K562 (cell line): ENCODE measurements at regions not wholly inside any gene's neighbourhood (a gene's known extent, or its start where the extent isn't known, plus 50 kb on each side); places are given as distances from the start of the nearest gene placed in this dataset.

ENCODE experiments used
- ATAC-seq: fragments of 200-7000 bp; cut with Tn5 transposase; 3 replicates; pipeline ENCODE4 v1.9.1; 2020; ENCODE audit warnings: moderate library complexity
- BruUV-seq: library from RNA; stranded (reverse); fragments of 400-500 nt; replicated peaks from 2 replicates; lab custom pipeline; 2021; lab: Mats Ljungman, UMichigan
- CTCF ChIA-PET: fragments of 300-600 bp; formaldehyde crosslinking; extraction: SDS; loops from one replicate; lab custom pipeline; 2021; ENCODE audit warnings: low intra/inter-chr PET ratio; lab: Yijun Ruan, JAX
- POLR2A ChIA-PET: fragments of 300-600, 350-650 bp; sonication (Branson Sonifier 250); formaldehyde crosslinking; extraction: SDS; loops from one replicate; lab custom pipeline; 2021; ENCODE audit warnings: antibody characterized with exemption, inconsistent platforms; lab: Yijun Ruan, JAX
- DNase-seq, 4 experiments: peaks; one replicate each; pipeline versions ENCODE4 v3.0.0 to v3.0.0-alpha.2; 2011 to 2018; ENCODE audit warnings: low spot score in 3 of 4, mixed read lengths in 3 of 4; ENCODE audit errors: extremely low read depth in 1 of 4
- FAIRE-seq: peaks from 2 replicates; lab custom pipeline; 2011; peaks lifted over from hg19 to GRCh38; lab: Jason Lieb, UNC
- H2AFZ ChIP-seq: 2 replicates; pipeline ENCODE4 v1.6.0; 2011; ENCODE audit warnings: low read depth, low read length, control low read depth, inconsistent platforms
- H3K27ac ChIP-seq: fragments of 200-600 bp; 3 replicates; pipeline ENCODE4 v1.8.0; 2011; ENCODE audit warnings: low read depth, mild to moderate bottlenecking, control low read depth, inconsistent platforms, low read length, moderate library complexity, mixed read lengths; ENCODE audit errors: extremely low read depth
- H3K27me3 ChIP-seq, 2 experiments: fragments of 300-600 bp in 1 of 2; 2 replicates in 1 of 2; 3 replicates in 1 of 2; pipeline versions ENCODE4 v1.6.0 to v1.8.0; 2011; ENCODE audit warnings: inconsistent platforms in 2 of 2, low read length in 2 of 2, mild to moderate bottlenecking in 1 of 2, mixed read lengths in 1 of 2, moderate library complexity in 1 of 2; ENCODE audit not compliant: control insufficient read depth in 2 of 2, insufficient read depth in 2 of 2
- H3K36me3 ChIP-seq: fragments of 300-600 bp; 3 replicates; pipeline ENCODE4 v1.8.0; 2011; ENCODE audit warnings: mild to moderate bottlenecking, low read length, inconsistent platforms; ENCODE audit not compliant: control insufficient read depth, insufficient read depth
- H3K4me1 ChIP-seq, 2 experiments: fragments of 200-600 bp in 1 of 2; replicated peaks in 1 of 2; 2 replicates in 1 of 2; 3 replicates in 1 of 2; pipeline versions ENCODE4 v1.5.1 to v1.8.0; 2011; ENCODE audit warnings: inconsistent platforms in 2 of 2, low read length in 2 of 2, mild to moderate bottlenecking in 1 of 2, mixed read lengths in 1 of 2, moderate library complexity in 1 of 2; ENCODE audit not compliant: control insufficient read depth in 2 of 2, insufficient read depth in 2 of 2
- H3K4me2 ChIP-seq: 2 replicates; pipeline ENCODE4 v1.6.1; 2011; ENCODE audit warnings: low read length, control low read depth, inconsistent platforms, mixed read lengths; ENCODE audit not compliant: insufficient read depth
- H3K4me3 ChIP-seq: fragments of 200-600 bp; sonication (generic), shearing (Covaris generic); 2 replicates; pipeline ENCODE4 v1.5.1; 2016; ENCODE audit warnings: control low read depth, inconsistent platforms
- H3K79me2 ChIP-seq: fragments of 200-600 bp; 3 replicates; pipeline ENCODE4 v1.8.0; 2011; ENCODE audit warnings: low read length, inconsistent platforms; ENCODE audit not compliant: control insufficient read depth, insufficient read depth
- H3K9ac ChIP-seq, 2 experiments: 2 replicates each; pipeline versions ENCODE4 v1.6.0 to v1.6.1; 2011; ENCODE audit warnings: low read depth in 2 of 2, low read length in 2 of 2, control low read depth in 1 of 2, inconsistent platforms in 1 of 2, mild to moderate bottlenecking in 1 of 2, mixed read lengths in 1 of 2; ENCODE audit not compliant: insufficient read depth in 1 of 2
- H3K9me1 ChIP-seq: one replicate; pipeline ENCODE4 v1.6.0; 2011; ENCODE audit warnings: inconsistent platforms, mild to moderate bottlenecking, low read length, moderate library complexity; ENCODE audit not compliant: control insufficient read depth, insufficient read depth
- H3K9me3 ChIP-seq: replicated peaks from 2 replicates; pipeline ENCODE4 v1.5.1; 2011; ENCODE audit warnings: low read depth, low read length, inconsistent platforms; ENCODE audit not compliant: control insufficient read depth, insufficient read depth
- H4K20me1 ChIP-seq: replicated peaks from 2 replicates; pipeline ENCODE4 v1.6.1; 2011; ENCODE audit warnings: low read length, inconsistent platforms, mixed read lengths; ENCODE audit not compliant: control insufficient read depth, insufficient read depth
- CBX3 ChIP-seq, 2 experiments: IDR thresholded peaks; 1 replicate in 1 of 2; 2 replicates in 1 of 2; pipeline ENCODE4 v1.6.1; 2012; ENCODE audit warnings: inconsistent platforms in 2 of 2, low read length in 2 of 2, borderline replicate concordance in 1 of 2, control low read depth in 1 of 2
- CC2D1A ChIP-seq: fragments of 450-650 bp; IDR thresholded peaks from 2 replicates; pipeline ENCODE4 v1.6.1; 2017; ENCODE audit warnings: mild to moderate bottlenecking
- CTCFL ChIP-seq: IDR thresholded peaks from 2 replicates; pipeline ENCODE4 v1.6.1; 2011; ENCODE audit warnings: borderline replicate concordance, low read depth, mild to moderate bottlenecking, moderate library complexity, low read length; ENCODE audit not compliant: insufficient read depth, poor library complexity, severe bottlenecking
- FOXK2 ChIP-seq, 2 experiments: fragments of 450-650 bp; IDR thresholded peaks in 1 of 2; conservative IDR thresholded peaks in 1 of 2; 2 replicates each; pipeline ENCODE4 v1.6.1; 2016; ENCODE audit warnings: low read depth in 2 of 2, mild to moderate bottlenecking in 1 of 2
- SP2 ChIP-seq: IDR thresholded peaks from 2 replicates; pipeline ENCODE4 v1.6.1; 2011; ENCODE audit warnings: mild to moderate bottlenecking, low read depth, low read length, moderate library complexity; ENCODE audit not compliant: poor library complexity, severe bottlenecking; ENCODE audit errors: extremely low read depth
- THAP12 ChIP-seq: fragments of 250-450 bp; sonication (Bioruptor Pico); IDR thresholded peaks from 2 replicates; pipeline ENCODE4 v1.9.0; 2021; ENCODE audit warnings: mild to moderate bottlenecking, inconsistent platforms
- ZNF551 ChIP-seq: fragments of 250-450 bp; sonication (Bioruptor Pico); IDR thresholded peaks from 2 replicates; pipeline ENCODE4 v1.5.0; 2021; ENCODE audit warnings: mild to moderate bottlenecking, moderate library complexity
- ZNF699 ChIP-seq: fragments of 250-450 bp; sonication (Bioruptor Pico); IDR thresholded peaks from 2 replicates; pipeline ENCODE4 v1.8.0; 2021; ENCODE audit warnings: mild to moderate bottlenecking, moderate library complexity; ENCODE audit not compliant: insufficient replicate concordance
- WGBS: fragments of 100-300 bp; shearing (Covaris generic); methylation state at CpG from one replicate; pipeline ENCODE4 v1.1.6; 2016; ENCODE audit warnings: low coverage, mixed read lengths; ENCODE audit not compliant: insufficient coverage; ENCODE audit errors: missing lambda C conversion rate; 5-methylcytosine and 5-hydroxymethylcytosine counted together
- in situ Hi-C: fragments of 300-500 bp; cut with MboI; formaldehyde crosslinking; loops from 4 replicates; pipeline ENCODE4 v1.15.0; 2018; ENCODE audit warnings: inconsistent platforms, mixed read lengths
- intact Hi-C: fragments of 100-400 bp; cut with micrococcal nuclease; formaldehyde crosslinking; loops from 2 replicates; pipeline ENCODE4 v1.14.2; 2022
- TF ChIP-seq, protein P1 (sequence below), 3 experiments: IDR thresholded peaks in 2 of 3; conservative IDR thresholded peaks in 1 of 3; 2 replicates each; pipeline ENCODE4 v1.5.1; 2011 to 2012; ENCODE audit warnings: low read length in 3 of 3, mild to moderate bottlenecking in 3 of 3, control low read depth in 2 of 3, improper control_type of control experiment in 1 of 3, inconsistent platforms in 1 of 3, low read depth in 1 of 3, mixed read lengths in 1 of 3, moderate library complexity in 1 of 3; ENCODE audit not compliant: insufficient read depth in 2 of 3
- TF ChIP-seq, protein P2 (sequence below), 2 experiments: fragments of 150-350 bp in 1 of 2; IDR thresholded peaks; 2 replicates each; pipeline ENCODE4 v1.6.1; 2012 to 2016; ENCODE audit warnings: low read depth in 2 of 2, low read length in 2 of 2, mild to moderate bottlenecking in 1 of 2, moderate library complexity in 1 of 2

DNA sequence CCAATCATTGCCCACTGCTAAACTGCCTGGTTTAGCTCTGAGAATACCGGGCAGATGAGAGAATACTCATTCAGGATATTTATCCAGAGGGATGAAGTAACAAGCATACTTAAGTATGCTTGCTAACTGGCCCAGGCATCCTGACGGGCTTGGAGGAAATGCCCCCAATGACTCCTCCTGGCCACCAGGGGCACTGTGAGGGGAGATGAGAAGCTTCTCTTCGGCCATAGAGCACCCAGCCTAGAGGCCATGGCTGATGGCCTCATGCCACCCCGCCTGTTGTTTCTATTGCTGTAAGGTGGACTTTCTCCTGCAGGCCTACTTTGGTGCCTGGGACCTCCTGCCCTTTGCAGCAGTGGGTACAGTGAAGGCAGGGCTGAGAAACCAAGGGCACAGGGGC lies 134.5 kb upstream of the FSTL4 start:
- BruUV-seq: no TSS peak
- no peak overlapping the region for H2AFZ ChIP-seq
- H3K79me2 ChIP-seq: no peaks in the 10 kb centered on the region
- no peaks in the 10 kb centered on the region for H4K20me1 ChIP-seq
- no peaks in the 10 kb centered on the region for H3K9me1 ChIP-seq
- H3K4me3 ChIP-seq: no peak overlapping the region
- no peaks in the 10 kb centered on the region for H3K4me1 ChIP-seq
- peaks cover 3 to 13% of the 10 kb centered on the region in 2 experiments; a peak in 4 of 5 replicates for H3K27me3 ChIP-seq
- ChIA-PET POLR2A (interaction anchor here (1.2 kb wide), 1 partner anchor 9 kb away, joined by 5 read pairs; no protein-coding TSS in a partner anchor), CTCF (no interaction called here)
- DNase-seq: peak; percentile 28 to 70 (median 61)
- no peaks in the 10 kb centered on the region for H3K9me3 ChIP-seq
- no peaks in the 10 kb centered on the region for H3K36me3 ChIP-seq
- peak; percentile 69 for FAIRE-seq
- H3K4me2 ChIP-seq: no peak overlapping the region
- in situ Hi-C loops: no loop called here
- ATAC-seq: peak; percentile 85
- intact Hi-C loops: no loop called here
- 2% methylated on average over 4 of the region's 4 CpGs for WGBS
- H3K9ac ChIP-seq: no peak overlapping the region
- no peak overlapping the region for H3K27ac ChIP-seq
- TF ChIP-seq, protein P1, sequence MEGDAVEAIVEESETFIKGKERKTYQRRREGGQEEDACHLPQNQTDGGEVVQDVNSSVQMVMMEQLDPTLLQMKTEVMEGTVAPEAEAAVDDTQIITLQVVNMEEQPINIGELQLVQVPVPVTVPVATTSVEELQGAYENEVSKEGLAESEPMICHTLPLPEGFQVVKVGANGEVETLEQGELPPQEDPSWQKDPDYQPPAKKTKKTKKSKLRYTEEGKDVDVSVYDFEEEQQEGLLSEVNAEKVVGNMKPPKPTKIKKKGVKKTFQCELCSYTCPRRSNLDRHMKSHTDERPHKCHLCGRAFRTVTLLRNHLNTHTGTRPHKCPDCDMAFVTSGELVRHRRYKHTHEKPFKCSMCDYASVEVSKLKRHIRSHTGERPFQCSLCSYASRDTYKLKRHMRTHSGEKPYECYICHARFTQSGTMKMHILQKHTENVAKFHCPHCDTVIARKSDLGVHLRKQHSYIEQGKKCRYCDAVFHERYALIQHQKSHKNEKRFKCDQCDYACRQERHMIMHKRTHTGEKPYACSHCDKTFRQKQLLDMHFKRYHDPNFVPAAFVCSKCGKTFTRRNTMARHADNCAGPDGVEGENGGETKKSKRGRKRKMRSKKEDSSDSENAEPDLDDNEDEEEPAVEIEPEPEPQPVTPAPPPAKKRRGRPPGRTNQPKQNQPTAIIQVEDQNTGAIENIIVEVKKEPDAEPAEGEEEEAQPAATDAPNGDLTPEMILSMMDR (IDR thresholded peaks at IDR 0.05 in 2 of 3, conservative IDR thresholded peaks at IDR 0.05 in 1 of 3; ENCODE audit: insufficient read depth in 2 of 3, low read depth in 1 of 3, low read length in 3 of 3): peak; percentile 40 to 68 (median 52)
- TF ChIP-seq CBX3 (IDR thresholded peaks at IDR 0.05; ENCODE audit: borderline replicate concordance in 1 of 2, low read length in 2 of 2): peak in 1 of 2 experiments; percentile 68; a peak in 1 of 3 replicates
- TF ChIP-seq CC2D1A: peak; percentile 63
- TF ChIP-seq ZNF551 (CRISPR knock-in tag): no peak
- peak; percentile 48; the same call in 1 of the 2 replicates for TF ChIP-seq THAP12
- TF ChIP-seq FOXK2 (conservative IDR thresholded peaks at IDR 0.05 in 1 of 2, IDR thresholded peaks at IDR 0.05 in 1 of 2; ENCODE audit: low read depth in 2 of 2): no peak
- TF ChIP-seq SP2: peak; percentile 72
- TF ChIP-seq, protein P2, sequence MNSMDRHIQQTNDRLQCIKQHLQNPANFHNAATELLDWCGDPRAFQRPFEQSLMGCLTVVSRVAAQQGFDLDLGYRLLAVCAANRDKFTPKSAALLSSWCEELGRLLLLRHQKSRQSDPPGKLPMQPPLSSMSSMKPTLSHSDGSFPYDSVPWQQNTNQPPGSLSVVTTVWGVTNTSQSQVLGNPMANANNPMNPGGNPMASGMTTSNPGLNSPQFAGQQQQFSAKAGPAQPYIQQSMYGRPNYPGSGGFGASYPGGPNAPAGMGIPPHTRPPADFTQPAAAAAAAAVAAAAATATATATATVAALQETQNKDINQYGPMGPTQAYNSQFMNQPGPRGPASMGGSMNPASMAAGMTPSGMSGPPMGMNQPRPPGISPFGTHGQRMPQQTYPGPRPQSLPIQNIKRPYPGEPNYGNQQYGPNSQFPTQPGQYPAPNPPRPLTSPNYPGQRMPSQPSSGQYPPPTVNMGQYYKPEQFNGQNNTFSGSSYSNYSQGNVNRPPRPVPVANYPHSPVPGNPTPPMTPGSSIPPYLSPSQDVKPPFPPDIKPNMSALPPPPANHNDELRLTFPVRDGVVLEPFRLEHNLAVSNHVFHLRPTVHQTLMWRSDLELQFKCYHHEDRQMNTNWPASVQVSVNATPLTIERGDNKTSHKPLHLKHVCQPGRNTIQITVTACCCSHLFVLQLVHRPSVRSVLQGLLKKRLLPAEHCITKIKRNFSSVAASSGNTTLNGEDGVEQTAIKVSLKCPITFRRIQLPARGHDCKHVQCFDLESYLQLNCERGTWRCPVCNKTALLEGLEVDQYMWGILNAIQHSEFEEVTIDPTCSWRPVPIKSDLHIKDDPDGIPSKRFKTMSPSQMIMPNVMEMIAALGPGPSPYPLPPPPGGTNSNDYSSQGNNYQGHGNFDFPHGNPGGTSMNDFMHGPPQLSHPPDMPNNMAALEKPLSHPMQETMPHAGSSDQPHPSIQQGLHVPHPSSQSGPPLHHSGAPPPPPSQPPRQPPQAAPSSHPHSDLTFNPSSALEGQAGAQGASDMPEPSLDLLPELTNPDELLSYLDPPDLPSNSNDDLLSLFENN (IDR thresholded peaks at IDR 0.05; ENCODE audit: low read depth in 2 of 2, low read length in 2 of 2): no peak
- no peak for TF ChIP-seq ZNF699 (CRISPR knock-in tag)
- peak; percentile 31 for TF ChIP-seq CTCFL
